Activated T-cell treated with anti-CD3 and anti-CD28 coated beads, Interleukin-2, amount 50 U/mL, for 48 hours (primary cell): ENCODE measurements at regions not wholly inside any gene's neighbourhood (a gene's known extent, or its start where the extent isn't known, plus 50 kb on each side); places are given as distances from the start of the nearest gene placed in this dataset.

Source experiments
- DNase-seq, 2 experiments: peaks; one replicate each; pipeline ENCODE4 v3.0.0-alpha.2; 2020

DNA sequence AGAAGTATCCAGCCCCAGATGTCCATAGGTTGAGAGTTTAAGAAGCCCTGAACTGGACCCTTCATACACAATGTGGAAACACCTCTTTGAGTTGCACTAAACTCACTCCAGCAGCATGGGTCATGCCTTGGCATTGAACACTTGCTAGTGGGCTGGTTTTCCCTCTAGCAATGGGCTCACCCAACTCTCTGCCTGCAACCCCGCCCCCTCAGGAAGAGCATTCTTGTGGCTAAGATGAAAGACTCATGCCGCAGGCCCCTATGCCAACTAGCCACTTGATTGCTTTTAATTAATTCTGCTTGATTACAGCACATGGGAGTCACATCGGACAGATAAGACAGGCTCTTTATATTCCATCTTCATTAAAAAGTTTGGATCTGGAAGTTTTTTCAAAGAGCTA is 136.5 kb upstream of the GJB5 start:
- DNase-seq, result no peak

- DNase-seq, result no peak
Measured at GRCh38 chr1:34619256-34619655, 135.6 kb upstream of the GJB5 start.

DNA sequence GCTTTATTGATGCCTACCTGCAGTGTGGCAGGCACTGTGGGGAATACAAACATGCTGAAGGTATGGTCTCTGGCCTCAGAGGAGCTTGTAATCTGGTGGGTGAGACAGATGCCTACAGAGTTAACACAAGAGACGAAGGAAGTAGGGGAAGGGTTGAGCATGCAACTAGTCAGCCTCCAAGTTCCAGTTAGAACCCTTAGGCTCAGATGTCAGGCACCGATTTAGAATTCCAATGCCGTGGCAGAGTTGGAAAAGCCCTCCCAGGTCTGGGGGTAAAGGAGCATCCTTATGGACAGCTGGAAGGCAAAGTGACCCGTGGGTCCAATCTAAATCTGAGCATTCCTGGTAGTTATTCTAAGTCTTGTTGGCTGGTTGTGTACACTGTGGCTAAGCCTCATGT is 132.9 kb upstream of the GJB5 start:
- DNase-seq, result no peak

- no peak for DNase-seq
Measured at GRCh38 chr1:34625521-34626015, 129.3 kb upstream of the GJB5 start.

DNA sequence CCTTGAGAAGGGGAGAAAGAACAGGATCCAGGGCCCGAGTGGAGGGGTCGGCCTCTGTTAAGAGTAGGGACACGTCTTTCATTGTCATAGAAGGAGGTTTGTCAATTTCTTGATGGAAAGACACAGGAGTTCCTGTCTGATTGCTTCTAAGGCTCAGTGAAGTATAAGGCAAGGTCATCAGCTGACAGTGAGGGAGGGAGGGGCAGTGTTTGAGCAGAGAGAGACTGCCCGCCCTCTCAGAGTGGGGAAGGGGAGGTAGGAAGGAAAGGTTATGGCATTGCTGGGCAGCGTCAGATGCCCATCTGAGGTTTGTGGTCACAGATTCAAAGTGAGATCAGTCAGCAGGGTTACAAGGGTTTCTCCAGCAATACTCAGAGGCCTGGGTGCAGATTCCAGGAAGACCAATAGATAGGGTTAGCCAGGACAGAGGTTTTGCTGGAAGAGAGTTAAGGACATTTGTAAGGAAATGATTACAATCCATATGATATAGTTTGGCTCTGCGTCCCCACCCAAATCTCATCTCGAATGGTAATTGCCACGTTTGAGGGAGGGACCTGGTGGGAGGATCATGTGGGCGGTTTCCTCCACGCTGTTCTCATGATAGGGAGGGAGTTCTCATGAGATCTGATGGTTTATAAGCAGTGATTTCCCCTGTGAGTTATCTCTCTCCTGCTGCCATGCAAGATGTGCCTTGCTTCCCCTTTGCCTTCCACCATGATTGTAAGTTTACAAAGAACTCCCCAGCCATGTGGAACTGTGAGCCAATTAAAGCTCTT is 127.2 kb upstream of the GJB5 start:
- DNase-seq, result no peak

- DNase-seq, result no peak
Measured at GRCh38 chr1:34631126-34631525, 123.7 kb upstream of the GJB5 start.

- no peak for DNase-seq
Measured at GRCh38 chr1:34639701-34640100, 115.1 kb upstream of the GJB5 start.

- no peak for DNase-seq
Measured at GRCh38 chr1:34640654-34641401, 114.0 kb upstream of the GJB5 start.

DNA sequence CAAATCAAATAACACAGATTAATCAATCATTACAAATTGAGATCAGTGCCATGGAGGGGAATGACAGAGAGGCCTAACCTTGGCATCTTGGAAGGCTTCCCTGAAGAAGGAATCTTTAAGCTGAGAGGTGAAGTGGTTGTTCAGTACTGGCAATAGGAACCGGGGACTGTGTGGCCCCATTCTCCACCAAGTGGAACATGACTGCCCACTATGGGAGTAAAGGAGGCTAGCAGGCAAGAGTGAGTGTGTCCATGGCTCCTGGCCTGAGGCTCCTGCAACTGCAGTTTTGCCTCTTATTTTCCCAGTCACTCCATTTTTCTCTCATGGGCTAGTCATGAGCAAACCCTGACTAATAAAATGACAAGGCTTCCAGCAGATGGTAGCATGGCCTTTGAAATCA is 112.2 kb upstream of the GJB5 start:
- DNase-seq, result no peak

DNA sequence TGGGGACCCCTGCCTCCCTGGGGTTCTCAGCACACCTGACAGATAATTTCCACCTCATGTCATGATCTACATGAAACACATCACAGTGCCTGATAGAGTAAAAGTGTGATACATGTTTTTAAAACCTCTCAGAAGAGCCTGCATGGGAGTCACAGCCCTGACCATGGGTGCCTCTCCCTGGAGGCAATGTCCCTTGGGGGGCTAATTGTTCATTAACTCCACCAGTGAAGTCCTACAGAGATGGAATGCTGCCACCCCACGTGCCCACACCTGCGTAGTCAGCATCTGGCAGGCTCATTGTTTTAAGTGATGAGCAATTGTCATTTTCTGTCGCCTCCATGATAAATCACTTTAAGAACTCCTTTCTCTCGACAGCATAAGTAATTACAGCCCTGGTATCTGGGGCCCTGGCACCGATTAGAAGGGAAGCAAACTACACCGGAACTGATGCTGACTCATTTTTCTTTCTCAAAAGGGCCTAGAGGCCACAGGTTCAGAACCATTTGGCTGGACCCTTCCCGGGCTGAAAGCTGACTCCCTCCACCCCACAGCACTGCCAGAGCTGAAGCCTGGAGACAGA is 109.6 kb upstream of the GJB5 start:
- no peak for DNase-seq

GRCh38 chr1:34645919-34646318 is 108.9 kb upstream of the GJB5 start:
- no peak for DNase-seq

GRCh38 chr1:34648501-34648900 is 106.3 kb upstream of the GJB5 start:
- DNase-seq, result no peak

- no peak for DNase-seq
Measured at GRCh38 chr1:34650090-34650489, 104.8 kb upstream of the GJB5 start.

DNA sequence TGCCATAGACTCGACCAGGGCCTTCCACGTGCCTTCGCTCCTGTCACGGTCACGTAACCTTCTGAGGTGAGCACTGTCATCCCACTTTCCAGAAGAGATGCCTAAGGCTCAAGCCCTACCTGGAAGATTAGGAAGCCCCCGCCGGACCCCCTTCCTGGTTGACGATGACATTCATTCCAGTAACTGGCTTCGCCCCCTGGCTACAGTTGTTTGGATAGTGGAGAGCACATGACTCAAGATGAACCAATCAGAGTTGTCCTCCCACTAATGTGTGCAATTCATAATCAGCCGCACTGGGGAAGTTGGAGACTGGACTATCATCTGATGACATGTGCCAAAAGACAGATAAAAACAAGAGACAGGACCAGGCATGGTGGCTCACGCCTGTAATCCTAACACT is 104.0 kb upstream of the GJB5 start:
- no peak for DNase-seq

DNA sequence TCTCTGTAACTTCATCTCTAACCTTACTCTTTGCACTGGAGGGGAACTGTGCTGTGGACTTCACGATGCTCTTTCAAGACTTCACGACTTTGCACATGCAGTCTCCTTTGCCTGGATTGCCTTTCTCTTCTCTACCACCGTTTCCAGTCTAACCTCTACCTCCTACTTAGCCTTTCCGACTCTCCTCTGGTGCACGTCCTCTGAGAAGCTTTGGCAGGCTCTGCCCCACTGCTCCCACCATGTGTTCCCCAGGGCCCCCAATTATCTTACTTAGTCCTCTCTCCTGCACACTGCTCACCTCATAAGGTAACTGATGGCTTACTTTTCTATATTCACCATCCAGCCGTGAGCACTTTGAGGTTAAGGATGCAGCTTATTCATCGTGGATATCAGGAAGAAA is 101.7 kb upstream of the GJB5 start:
- no peak for DNase-seq

- DNase-seq, result no peak
Measured at GRCh38 chr1:34655206-34655874, 99.5 kb upstream of the GJB5 start.

DNA sequence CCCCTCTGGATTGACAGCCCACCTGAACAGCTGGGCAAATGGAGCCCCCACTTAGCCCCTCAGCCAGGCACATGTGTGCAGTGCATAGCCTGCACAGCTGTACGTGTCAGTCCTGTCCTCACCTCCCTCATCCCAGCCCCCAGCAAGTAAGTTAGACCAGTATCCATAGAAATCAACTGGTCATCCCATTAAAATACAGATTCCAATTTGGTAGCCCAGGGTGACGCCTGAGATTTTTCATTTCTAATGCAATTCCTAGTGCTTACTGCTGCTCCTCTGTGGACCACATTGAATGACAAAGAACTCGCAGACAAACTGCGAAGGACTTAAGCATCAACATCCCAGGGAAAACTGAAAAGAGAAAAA is 99.0 kb upstream of the GJB5 start:
- no peak for DNase-seq

- no peak for DNase-seq
Measured at GRCh38 chr1:34656299-34656698, 98.5 kb upstream of the GJB5 start.

DNA sequence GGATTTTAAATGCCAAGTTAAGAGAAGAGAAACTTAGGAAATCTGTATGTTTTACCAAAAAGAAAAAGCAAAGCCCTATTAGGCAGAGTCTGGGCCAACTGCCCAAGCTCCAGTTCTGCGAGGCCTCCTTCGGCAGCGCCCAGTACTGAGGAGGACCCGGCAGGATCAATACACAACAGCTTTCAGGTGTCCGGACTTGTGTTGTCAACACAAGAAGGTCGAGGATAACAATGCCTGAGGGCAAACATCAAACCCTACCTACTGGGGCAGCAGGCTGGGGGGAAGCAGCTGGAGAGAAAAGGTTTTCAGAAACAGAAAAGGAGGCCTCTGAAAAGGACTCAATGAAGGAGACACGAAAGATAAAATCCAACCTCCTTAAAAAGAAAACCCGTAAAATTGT is 98.1 kb upstream of the GJB5 start:
- DNase-seq, result no peak

DNA sequence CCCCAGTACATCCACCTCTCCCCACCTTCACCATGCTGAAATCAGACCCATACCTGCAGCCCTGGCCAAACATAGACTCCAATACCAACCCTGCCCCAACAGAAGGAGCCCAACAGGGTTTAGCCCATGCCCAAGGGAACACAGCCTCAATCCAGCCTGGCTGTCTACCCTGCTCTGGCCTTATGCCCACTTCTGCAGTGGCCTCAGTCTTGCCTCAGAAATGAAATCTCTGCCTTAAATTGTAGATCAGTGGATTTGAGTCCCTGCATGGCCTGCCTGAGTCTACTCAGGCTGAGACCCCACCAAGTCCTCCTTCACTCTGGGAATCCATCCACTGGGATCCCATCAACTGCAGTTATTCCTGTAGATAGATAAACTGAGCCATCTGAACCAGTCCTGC is 97.6 kb upstream of the GJB5 start:
- DNase-seq, result no peak

DNA sequence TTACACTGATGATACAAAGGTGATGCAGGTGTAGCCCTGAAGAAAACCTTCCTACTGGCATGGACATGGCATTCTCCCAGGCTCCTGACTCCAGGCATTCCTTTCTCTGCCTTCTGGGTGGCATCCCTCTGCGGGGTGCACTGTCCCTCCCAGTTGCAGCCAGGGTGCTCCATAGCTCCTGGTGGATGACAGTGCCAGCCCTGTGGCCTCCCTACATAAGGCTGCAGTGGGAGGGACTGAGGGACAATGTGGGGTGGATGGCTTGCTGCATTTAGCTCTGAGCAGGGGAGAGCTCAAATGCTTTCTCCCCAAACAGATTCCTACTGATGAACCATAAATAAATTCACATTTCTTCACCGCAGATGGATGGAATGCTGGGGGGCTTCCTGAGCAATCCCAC is 97.0 kb upstream of the GJB5 start:
- DNase-seq, result no peak

DNA sequence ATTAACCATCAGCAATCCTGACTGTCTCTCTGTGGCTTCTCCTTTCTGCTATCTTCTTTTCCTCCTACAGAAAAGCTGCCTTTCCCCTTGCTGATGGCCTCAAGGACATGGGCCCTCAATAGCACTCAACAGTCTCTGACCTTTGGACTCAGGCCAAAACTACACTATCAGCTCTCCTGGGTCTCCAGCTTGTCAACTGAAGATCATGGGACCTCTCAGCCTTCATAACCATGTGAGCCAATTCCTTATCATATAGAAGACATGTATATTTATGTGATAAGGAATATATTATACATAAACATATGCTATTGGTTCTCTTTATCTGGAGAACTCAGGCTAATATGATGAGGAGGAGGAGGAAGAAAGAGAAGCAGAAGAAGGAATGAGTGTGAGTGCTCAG is 91.8 kb upstream of the GJB5 start:
- no peak for DNase-seq

- no peak for DNase-seq
Measured at GRCh38 chr1:34668063-34668462, 86.8 kb upstream of the GJB5 start.

GRCh38 chr1:34670982-34671381 is 83.9 kb upstream of the GJB5 start:
- DNase-seq, result no peak
